ENCODE measurements at regions not wholly inside any gene's neighbourhood (a gene's known extent, or its start where the extent isn't known, plus 50 kb on each side); places are given as distances from the start of the nearest gene placed in this dataset.

GRCh38 chr6:92184933-92185332 lies 1234.4 kb downstream of the EPHA7 start:
- DNase-seq (ENCODE audit: low spot score) (no peak), ATAC-seq (no peak)

GRCh38 chr6:92181347-92181746 lies 1238.0 kb downstream of the EPHA7 start:
- ATAC-seq (no peak), DNase-seq (ENCODE audit: low spot score) (no peak)

GRCh38 chr6:92180090-92180489 lies 1239.3 kb downstream of the EPHA7 start:
- DNase-seq (ENCODE audit: low spot score): no peak
- no peak for ATAC-seq

- ATAC-seq (no peak), DNase-seq (ENCODE audit: low spot score) (no peak)
These were observed 1242.7 kb downstream of the EPHA7 start for GRCh38 chr6:92176666-92177065.

GRCh38 chr6:92174398-92175073 lies 1244.8 kb downstream of the EPHA7 start:
- no peak for DNase-seq (ENCODE audit: low spot score)
- no peak for ATAC-seq

GRCh38 chr6:92169506-92169905 lies 1249.9 kb downstream of the EPHA7 start:
- no peak for ATAC-seq

GRCh38 chr6:92166666-92167065 lies 1252.7 kb downstream of the EPHA7 start:
- DNase-seq (ENCODE audit: low spot score) (no peak), ATAC-seq (no peak)

More at GRCh38 chr6:92169506-92169905, 1249.9 kb downstream of the EPHA7 start:
- DNase-seq (ENCODE audit: low spot score): no peak

- DNase-seq (ENCODE audit: low spot score): no peak
These were observed 1257.4 kb downstream of the EPHA7 start for GRCh38 chr6:92161953-92162352.

GRCh38 chr6:92160226-92160625 lies 1259.1 kb downstream of the EPHA7 start:
- DNase-seq (ENCODE audit: low spot score) (no peak), ATAC-seq (no peak)

More at GRCh38 chr6:92161953-92162352, 1257.4 kb downstream of the EPHA7 start:
- no peak for ATAC-seq

GRCh38 chr6:92159046-92159445 lies 1260.3 kb downstream of the EPHA7 start:
- ATAC-seq (no peak), DNase-seq (ENCODE audit: low spot score) (no peak)

GRCh38 chr6:92150553-92150952 lies 1268.8 kb downstream of the EPHA7 start:
- no peak for DNase-seq (ENCODE audit: low spot score)
- no peak for ATAC-seq

- no peak for ATAC-seq
- no peak for DNase-seq (ENCODE audit: low spot score)
These were observed 1272.1 kb downstream of the EPHA7 start for GRCh38 chr6:92147246-92147645.

GRCh38 chr6:92139601-92140000 lies 1279.8 kb downstream of the EPHA7 start:
- DNase-seq (ENCODE audit: low spot score): no peak

GRCh38 chr6:92132957-92133356 lies 1286.4 kb downstream of the EPHA7 start:
- no peak for DNase-seq (ENCODE audit: low spot score)

More at GRCh38 chr6:92139601-92140000, 1279.8 kb downstream of the EPHA7 start:
- no peak for ATAC-seq

GRCh38 chr6:92132457-92132856 lies 1286.9 kb downstream of the EPHA7 start:
- no peak for ATAC-seq
- DNase-seq (ENCODE audit: low spot score): no peak

More at GRCh38 chr6:92132957-92133356, 1286.4 kb downstream of the EPHA7 start:
- ATAC-seq: no peak

GRCh38 chr6:92130944-92131343 lies 1288.4 kb downstream of the EPHA7 start:
- ATAC-seq: no peak
- no peak for DNase-seq (ENCODE audit: low spot score)

- ATAC-seq (no peak), DNase-seq (ENCODE audit: low spot score) (no peak)
These were observed 1292.4 kb downstream of the EPHA7 start for GRCh38 chr6:92126983-92127382.

GRCh38 chr6:92126088-92126487 lies 1293.3 kb downstream of the EPHA7 start:
- DNase-seq (ENCODE audit: low spot score) (no peak), ATAC-seq (peak; percentile 31)

- no peak for DNase-seq (ENCODE audit: low spot score)
- ATAC-seq: no peak
These were observed 1293.7 kb downstream of the EPHA7 start for GRCh38 chr6:92125681-92126080.

- no peak for DNase-seq (ENCODE audit: low spot score)
These were observed 1295.1 kb downstream of the EPHA7 start for GRCh38 chr6:92124200-92124651.

GRCh38 chr6:92122746-92123145 lies 1296.6 kb downstream of the EPHA7 start:
- DNase-seq (ENCODE audit: low spot score): no peak
- peak; percentile 34 for ATAC-seq

More at GRCh38 chr6:92124200-92124651, 1295.1 kb downstream of the EPHA7 start:
- no peak for ATAC-seq

- no peak for DNase-seq (ENCODE audit: low spot score)
- ATAC-seq: no peak
These were observed 1298.1 kb downstream of the EPHA7 start for GRCh38 chr6:92121228-92121627.

- no peak for ATAC-seq
These were observed 1301.6 kb downstream of the EPHA7 start for GRCh38 chr6:92117800-92118199.

More at GRCh38 chr6:92117800-92118199, 1301.6 kb downstream of the EPHA7 start:
- DNase-seq (ENCODE audit: low spot score): no peak
